KMS-11 (cell line): ENCODE measurements at regions not wholly inside any gene's neighbourhood (a gene's known extent, or its start where the extent isn't known, plus 50 kb on each side); places are given as distances from the start of the nearest gene placed in this dataset.

Experiments used
- H2AFZ ChIP-seq: fragments of 200-600 bp; sonication (generic); 2 replicates; pipeline ENCODE4 v1.6.1; 2016; ENCODE audit warnings: antibody characterized with exemption, mixed run types, low read depth
- H3K27ac ChIP-seq: fragments of 200-600 bp; sonication (generic); 2 replicates; pipeline ENCODE4 v1.6.1; 2016; ENCODE audit warnings: mild to moderate bottlenecking, mixed run types
- H3K27me3 ChIP-seq: fragments of 200-600 bp; sonication (generic); 2 replicates; pipeline ENCODE4 v1.6.1; 2017; ENCODE audit warnings: mild to moderate bottlenecking, low read depth, mixed run types, moderate library complexity; ENCODE audit not compliant: insufficient read depth
- H3K36me3 ChIP-seq: fragments of 200-600 bp; sonication (generic); 2 replicates; pipeline ENCODE4 v1.6.1; 2017; ENCODE audit warnings: mild to moderate bottlenecking, mixed run types; ENCODE audit not compliant: insufficient read depth
- H3K4me1 ChIP-seq: fragments of 200-600 bp; sonication (generic); 2 replicates; pipeline ENCODE4 v1.6.1; 2016; ENCODE audit warnings: mild to moderate bottlenecking, low read depth, mixed run types; ENCODE audit not compliant: poor library complexity, severe bottlenecking
- H3K4me2 ChIP-seq: fragments of 200-600 bp; sonication (generic); 2 replicates; pipeline ENCODE4 v1.7.0; 2016; ENCODE audit warnings: mild to moderate bottlenecking, mixed run types
- H3K4me3 ChIP-seq: fragments of 200-600 bp; sonication (generic); IDR thresholded peaks from 2 replicates; pipeline ENCODE4 v1.6.1; 2017; ENCODE audit warnings: low read depth, low read length, mixed read lengths; ENCODE audit not compliant: insufficient read depth
- H3K79me2 ChIP-seq: fragments of 200-600 bp; sonication (generic); 2 replicates; pipeline ENCODE4 v1.6.1; 2016; ENCODE audit warnings: low read depth, mixed run types; ENCODE audit not compliant: insufficient read depth
- H3K9ac ChIP-seq: fragments of 200-600 bp; sonication (generic); 2 replicates; pipeline ENCODE4 v1.6.1; 2016; ENCODE audit warnings: mild to moderate bottlenecking, mixed run types
- H4K20me1 ChIP-seq: fragments of 200-600 bp; sonication (generic); 2 replicates; pipeline ENCODE4 v1.6.1; 2016; ENCODE audit warnings: mild to moderate bottlenecking, mixed run types; ENCODE audit not compliant: insufficient read depth
- TF ChIP-seq, protein P1 (sequence below): fragments of 200-600 bp; sonication (generic); conservative IDR thresholded peaks from 2 replicates; pipeline ENCODE4 v1.6.1; 2017; ENCODE audit warnings: low read depth, mild to moderate bottlenecking, antibody characterized with exemption, low read length, moderate library complexity, mixed read lengths

DNA sequence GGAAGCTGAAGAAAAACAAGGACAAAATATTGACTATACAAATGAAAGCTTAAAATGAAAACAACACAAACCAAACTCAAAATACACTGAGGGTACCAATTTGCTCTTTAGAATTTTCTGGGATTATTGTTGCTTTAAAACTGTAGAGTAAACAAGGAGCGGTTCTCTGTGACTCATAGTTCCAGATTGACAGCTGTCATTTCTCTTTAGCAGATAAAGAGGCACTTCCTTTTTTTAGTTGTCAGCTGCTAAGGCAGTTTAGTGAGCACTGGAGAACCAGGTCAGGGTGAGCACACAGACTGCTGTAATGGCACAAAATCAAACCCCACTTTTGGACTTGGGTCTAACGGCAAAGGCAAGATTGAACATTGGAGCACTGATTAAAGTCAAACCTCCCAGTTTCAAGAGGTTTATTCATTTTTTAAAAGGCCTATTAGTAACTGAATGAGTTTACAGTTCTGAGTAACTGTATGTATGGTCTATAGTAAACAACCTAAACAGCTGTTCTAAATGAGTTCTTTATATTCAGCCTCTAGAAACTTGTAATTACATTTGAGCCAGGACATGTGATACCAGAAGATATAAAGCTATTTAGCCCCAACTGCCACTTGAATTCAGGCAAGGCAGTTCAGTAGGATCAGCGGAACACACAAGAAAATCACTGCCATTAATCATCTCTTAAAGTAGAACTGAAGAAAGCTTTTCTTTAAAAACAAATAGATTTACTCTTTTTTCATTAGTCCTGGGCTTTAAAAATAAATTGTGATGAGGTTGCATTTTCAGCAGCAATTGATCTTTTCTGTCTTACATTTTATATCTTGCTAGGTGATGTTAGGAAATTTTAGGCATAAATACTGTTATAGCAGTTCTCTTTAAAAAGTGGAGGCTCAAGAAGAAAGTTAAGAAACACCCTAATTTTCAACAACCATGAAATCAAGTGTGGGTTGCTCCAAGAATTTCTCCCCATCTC lies 71.7 kb upstream of the PRICKLE1 start:
- TF ChIP-seq, protein P1, sequence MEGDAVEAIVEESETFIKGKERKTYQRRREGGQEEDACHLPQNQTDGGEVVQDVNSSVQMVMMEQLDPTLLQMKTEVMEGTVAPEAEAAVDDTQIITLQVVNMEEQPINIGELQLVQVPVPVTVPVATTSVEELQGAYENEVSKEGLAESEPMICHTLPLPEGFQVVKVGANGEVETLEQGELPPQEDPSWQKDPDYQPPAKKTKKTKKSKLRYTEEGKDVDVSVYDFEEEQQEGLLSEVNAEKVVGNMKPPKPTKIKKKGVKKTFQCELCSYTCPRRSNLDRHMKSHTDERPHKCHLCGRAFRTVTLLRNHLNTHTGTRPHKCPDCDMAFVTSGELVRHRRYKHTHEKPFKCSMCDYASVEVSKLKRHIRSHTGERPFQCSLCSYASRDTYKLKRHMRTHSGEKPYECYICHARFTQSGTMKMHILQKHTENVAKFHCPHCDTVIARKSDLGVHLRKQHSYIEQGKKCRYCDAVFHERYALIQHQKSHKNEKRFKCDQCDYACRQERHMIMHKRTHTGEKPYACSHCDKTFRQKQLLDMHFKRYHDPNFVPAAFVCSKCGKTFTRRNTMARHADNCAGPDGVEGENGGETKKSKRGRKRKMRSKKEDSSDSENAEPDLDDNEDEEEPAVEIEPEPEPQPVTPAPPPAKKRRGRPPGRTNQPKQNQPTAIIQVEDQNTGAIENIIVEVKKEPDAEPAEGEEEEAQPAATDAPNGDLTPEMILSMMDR: no peak
- H3K4me3 ChIP-seq: no peak overlapping the region
- H3K79me2 ChIP-seq: no peaks in the 10 kb centered on the region
- H3K27ac ChIP-seq: no peak overlapping the region
- no peaks in the 10 kb centered on the region for H3K27me3 ChIP-seq
- no peak overlapping the region for H3K9ac ChIP-seq
- no peaks in the 10 kb centered on the region for H3K4me1 ChIP-seq
- no peaks in the 10 kb centered on the region for H3K36me3 ChIP-seq
- no peak overlapping the region for H2AFZ ChIP-seq
- no peaks in the 10 kb centered on the region for H4K20me1 ChIP-seq
- H3K4me2 ChIP-seq: no peak overlapping the region

DNA sequence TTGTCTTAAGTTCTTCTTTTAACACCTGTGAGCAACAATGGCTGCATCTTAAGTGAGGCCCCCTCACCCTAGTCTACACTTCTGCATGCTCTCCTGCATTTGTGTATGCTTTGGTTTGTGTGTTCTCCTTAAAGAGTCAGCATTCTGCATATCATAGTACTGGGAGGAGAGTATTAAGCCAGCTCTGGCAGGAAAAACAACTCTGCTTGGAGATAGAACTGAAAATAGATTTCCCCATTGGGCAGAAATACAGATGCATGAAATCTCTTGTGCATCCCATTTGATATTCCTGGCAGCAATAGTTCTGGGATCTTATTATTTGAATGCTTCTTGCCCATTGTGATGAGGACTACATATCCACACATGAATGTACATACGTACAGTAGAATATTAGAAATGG lies 70.6 kb upstream of the PRICKLE1 start:
- H3K9ac ChIP-seq: no peak overlapping the region
- TF ChIP-seq, protein P1: no peak

DNA sequence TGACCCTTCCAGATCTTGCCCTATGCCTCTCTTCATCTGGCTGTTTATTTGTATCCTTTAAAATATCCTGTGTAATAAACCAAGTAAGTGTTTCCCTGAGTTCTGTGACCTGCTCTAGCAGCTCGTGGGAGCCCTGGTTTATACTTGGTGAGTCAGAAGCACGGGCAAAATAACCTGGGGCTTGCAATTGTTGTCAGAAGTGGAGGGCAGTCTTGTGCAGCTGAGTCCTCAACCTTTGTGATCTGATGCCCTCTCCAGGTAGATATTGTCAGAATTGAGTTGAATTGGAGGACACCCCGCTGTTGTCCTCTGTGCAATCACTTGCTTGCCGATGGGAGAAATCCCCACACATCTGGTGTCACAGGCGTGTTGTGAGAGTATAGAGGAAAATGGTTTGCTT lies 62.5 kb upstream of the PRICKLE1 start:
- H3K27me3 ChIP-seq: no peaks in the 10 kb centered on the region
- no peaks in the 10 kb centered on the region for H4K20me1 ChIP-seq
- H3K4me2 ChIP-seq: no peak overlapping the region
- H2AFZ ChIP-seq: no peak overlapping the region
- no peak overlapping the region for H3K27ac ChIP-seq
- TF ChIP-seq, protein P1: no peak
- no peaks in the 10 kb centered on the region for H3K4me1 ChIP-seq
- H3K36me3 ChIP-seq: no peaks in the 10 kb centered on the region
- no peak overlapping the region for H3K4me3 ChIP-seq
- no peaks in the 10 kb centered on the region for H3K79me2 ChIP-seq
- H3K9ac ChIP-seq: no peak overlapping the region

More for the DNA sequence above, 70.6 kb upstream of the PRICKLE1 start:
- H2AFZ ChIP-seq: no peak overlapping the region
- H3K36me3 ChIP-seq: no peaks in the 10 kb centered on the region
- H4K20me1 ChIP-seq: no peaks in the 10 kb centered on the region
- no peaks in the 10 kb centered on the region for H3K27me3 ChIP-seq
- no peak overlapping the region for H3K27ac ChIP-seq
- no peak overlapping the region for H3K4me2 ChIP-seq
- no peak overlapping the region for H3K4me3 ChIP-seq
- no peaks in the 10 kb centered on the region for H3K79me2 ChIP-seq
- H3K4me1 ChIP-seq: no peaks in the 10 kb centered on the region

DNA sequence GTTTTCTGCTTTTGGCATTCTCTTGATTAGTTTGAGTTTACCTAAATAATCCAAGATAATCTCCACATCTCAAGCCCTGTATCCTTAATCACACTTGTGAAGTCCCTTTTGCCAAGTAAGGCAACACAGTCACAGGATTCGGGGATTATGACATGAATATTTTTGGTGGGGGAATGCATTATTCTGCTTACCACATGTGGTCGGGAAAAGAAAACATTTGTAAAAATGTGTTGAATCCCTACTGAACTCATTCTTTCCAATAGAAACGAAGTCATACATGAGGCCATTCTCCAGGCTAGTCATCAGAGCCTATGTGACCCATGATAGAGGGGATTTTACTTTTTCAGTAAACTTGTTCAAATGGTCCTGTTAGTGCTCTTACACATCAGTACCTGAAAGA lies 58.5 kb upstream of the PRICKLE1 start:
- no peaks in the 10 kb centered on the region for H4K20me1 ChIP-seq

More for the DNA sequence above, 58.5 kb upstream of the PRICKLE1 start:
- no peaks in the 10 kb centered on the region for H3K4me1 ChIP-seq
- H3K27me3 ChIP-seq: no peaks in the 10 kb centered on the region
- TF ChIP-seq, protein P1: no peak
- H3K27ac ChIP-seq: no peak overlapping the region
- H3K4me2 ChIP-seq: no peak overlapping the region
- no peaks in the 10 kb centered on the region for H3K79me2 ChIP-seq
- no peaks in the 10 kb centered on the region for H3K36me3 ChIP-seq
- H3K4me3 ChIP-seq: no peak overlapping the region
- H3K9ac ChIP-seq: no peak overlapping the region
- no peak overlapping the region for H2AFZ ChIP-seq
